H1 (cell line): ENCODE measurements at regions not wholly inside any gene's neighbourhood (a gene's known extent, or its start where the extent isn't known, plus 50 kb on each side); places are given as distances from the start of the nearest gene placed in this dataset.

ENCODE experiments used
- CTCF ChIA-PET: fragments of 300-600 bp; sonication (Branson Sonifier 250); formaldehyde crosslinking; loops from one replicate; lab custom pipeline; 2021; ENCODE audit not compliant: partially characterized antibody; lab: Charles Lee
- POLR2A ChIA-PET: fragments of 300-600 bp; sonication (Branson Sonifier 250); formaldehyde crosslinking; loops from one replicate; lab custom pipeline; 2021; ENCODE audit warnings: inconsistent platforms; ENCODE audit not compliant: partially characterized antibody; lab: Charles Lee
- DNase-seq, 2 experiments: peaks; one replicate each; pipeline versions ENCODE4 v3.0.0 to v3.0.0-alpha.2; 2010 to 2022; ENCODE audit warnings: low spot score in 2 of 2, low read depth in 1 of 2, mixed read lengths in 1 of 2
- FAIRE-seq: peaks from 2 replicates; lab custom pipeline; 2011; peaks lifted over from hg19 to GRCh38; lab: Jason Lieb, UNC
- H2AFZ ChIP-seq: 2 replicates; pipeline ENCODE4 v1.8.1; 2012; ENCODE audit warnings: low read length, inconsistent platforms
- H2AK5ac ChIP-seq: 2 replicates; pipeline ENCODE4 v1.6.1; 2013; ENCODE audit warnings: low read depth, low read length
- H2BK120ac ChIP-seq: replicated peaks from 2 replicates; pipeline ENCODE3; 2013; ENCODE audit warnings: low read depth, low read length, inconsistent platforms
- H2BK12ac ChIP-seq: 2 replicates; pipeline ENCODE4 v1.6.1; 2013; ENCODE audit warnings: low read depth, low read length
- H2BK15ac ChIP-seq: 2 replicates; pipeline ENCODE4 v1.6.1; 2013; ENCODE audit warnings: low read length
- H2BK20ac ChIP-seq: 2 replicates; pipeline ENCODE4 v1.6.1; 2013; ENCODE audit warnings: low read length
- H2BK5ac ChIP-seq: 2 replicates; pipeline ENCODE4 v1.6.1; 2013; ENCODE audit warnings: low read depth, low read length
- H3K14ac ChIP-seq: 2 replicates; pipeline ENCODE4 v1.6.1; 2013; ENCODE audit warnings: inconsistent platforms; ENCODE audit not compliant: insufficient read length
- H3K18ac ChIP-seq: 2 replicates; pipeline ENCODE4 v1.6.1; 2013; ENCODE audit warnings: low read length; ENCODE audit errors: extremely low read depth
- H3K23ac ChIP-seq: 2 replicates; pipeline ENCODE4 v1.6.1; 2013; ENCODE audit warnings: inconsistent platforms; ENCODE audit not compliant: insufficient read length
- H3K23me2 ChIP-seq: 2 replicates; pipeline ENCODE4 v1.6.1; 2013; ENCODE audit warnings: low read depth, low read length
- H3K27ac ChIP-seq: 2 replicates; pipeline ENCODE4 v1.6.1; 2011; ENCODE audit warnings: low read depth, low read length, inconsistent platforms
- H3K27me3 ChIP-seq, 4 experiments: replicated peaks in 1 of 4; 1 replicate in 1 of 4; 2 replicates in 3 of 4; pipeline versions ENCODE4 v1.6.1 to v1.8.1; 2011 to 2013; ENCODE audit warnings: low read length in 3 of 4, mild to moderate bottlenecking in 3 of 4, inconsistent platforms in 2 of 4, mixed read lengths in 2 of 4, moderate library complexity in 1 of 4; ENCODE audit not compliant: control insufficient read depth in 3 of 4, insufficient read depth in 3 of 4; ENCODE audit errors: extremely low read depth in 1 of 4
- H3K36me3 ChIP-seq, 4 experiments: 2 replicates each; pipeline versions ENCODE4 v1.6.1 to v1.8.1; 2011 to 2013; ENCODE audit warnings: mild to moderate bottlenecking in 4 of 4, low read length in 3 of 4, moderate library complexity in 2 of 4, control low read depth in 1 of 4, inconsistent platforms in 1 of 4; ENCODE audit not compliant: insufficient read depth in 4 of 4, control insufficient read depth in 2 of 4
- H3K4ac ChIP-seq: replicated peaks from 2 replicates; pipeline ENCODE3; 2013; ENCODE audit warnings: low read length, low read depth, mixed read lengths, inconsistent platforms; ENCODE audit not compliant: insufficient read length
- H3K4me1 ChIP-seq, 4 experiments: replicated peaks in 1 of 4; 1 replicate in 1 of 4; 2 replicates in 3 of 4; pipeline versions ENCODE4 v1.6.1 to v1.8.1; 2011 to 2013; ENCODE audit warnings: low read length in 3 of 4, inconsistent platforms in 2 of 4, mixed read lengths in 1 of 4; ENCODE audit not compliant: insufficient read depth in 4 of 4, control insufficient read depth in 3 of 4
- H3K4me2 ChIP-seq, 2 experiments: 2 replicates each; pipeline versions ENCODE4 v1.6.1 to v1.8.1; 2011 to 2013; ENCODE audit warnings: low read depth in 2 of 2, low read length in 2 of 2, control low read depth in 1 of 2, inconsistent platforms in 1 of 2, mild to moderate bottlenecking in 1 of 2; ENCODE audit not compliant: insufficient read depth in 1 of 2
- H3K4me3 ChIP-seq, 4 experiments: fragments of 200-600, 300-600 bp in 1 of 4; sonication (generic), shearing (Covaris generic), sonication (Bioruptor Twin) in 1 of 4; 2 replicates each; pipeline versions ENCODE4 v1.5.1 to v1.8.1; 2011 to 2016; ENCODE audit warnings: low read length in 4 of 4, low read depth in 3 of 4, control low read depth in 2 of 4, inconsistent platforms in 2 of 4, mild to moderate bottlenecking in 2 of 4, mixed read lengths in 1 of 4, moderate library complexity in 1 of 4; ENCODE audit not compliant: insufficient read depth in 2 of 4; ENCODE audit errors: extremely low read depth in 1 of 4
- H3K56ac ChIP-seq: replicated peaks from 2 replicates; pipeline ENCODE3; 2013; ENCODE audit warnings: low read depth, mild to moderate bottlenecking, mixed read lengths, low read length, inconsistent platforms; ENCODE audit not compliant: insufficient read length
- H3K79me1 ChIP-seq: 2 replicates; pipeline ENCODE4 v1.6.1; 2013; ENCODE audit warnings: low read depth, low read length, control low read depth
- H3K79me2 ChIP-seq, 2 experiments: 2 replicates each; pipeline versions ENCODE4 v1.6.1 to v1.8.1; 2012 to 2013; ENCODE audit warnings: low read length in 2 of 2, mild to moderate bottlenecking in 2 of 2, inconsistent platforms in 1 of 2; ENCODE audit not compliant: insufficient read depth in 2 of 2, control insufficient read depth in 1 of 2
- H3K9ac ChIP-seq, 4 experiments: replicated peaks in 1 of 4; 1 replicate in 1 of 4; 2 replicates in 3 of 4; pipeline versions ENCODE4 v1.6.1 to v1.8.1; 2011 to 2013; ENCODE audit warnings: low read depth in 3 of 4, low read length in 3 of 4, control low read depth in 2 of 4, mild to moderate bottlenecking in 2 of 4, moderate library complexity in 2 of 4, inconsistent platforms in 1 of 4; ENCODE audit errors: extremely low read depth in 1 of 4
- H3K9me3 ChIP-seq, 2 experiments: 2 replicates each; pipeline versions ENCODE4 v1.6.1 to v1.8.1; 2012 to 2013; ENCODE audit warnings: mild to moderate bottlenecking in 2 of 2, moderate library complexity in 2 of 2, control low read depth in 1 of 2, inconsistent platforms in 1 of 2, low read depth in 1 of 2, low read length in 1 of 2, mixed read lengths in 1 of 2; ENCODE audit not compliant: insufficient read depth in 2 of 2
- H4K20me1 ChIP-seq, 2 experiments: replicated peaks in 1 of 2; 2 replicates each; pipeline versions ENCODE3 to v1.8.1; 2011 to 2013; ENCODE audit warnings: inconsistent platforms in 2 of 2, low read length in 2 of 2, mild to moderate bottlenecking in 1 of 2; ENCODE audit not compliant: insufficient read depth in 2 of 2, control insufficient read depth in 1 of 2
- H4K5ac ChIP-seq: 2 replicates; pipeline ENCODE4 v1.6.1; 2013; ENCODE audit warnings: low read length, low read depth, mixed read lengths, inconsistent platforms; ENCODE audit not compliant: insufficient read length
- H4K8ac ChIP-seq: 2 replicates; pipeline ENCODE4 v1.8.0; 2013; ENCODE audit warnings: mild to moderate bottlenecking, moderate library complexity, low read length, inconsistent platforms; ENCODE audit not compliant: insufficient read depth; ENCODE audit errors: extremely low read depth
- H4K91ac ChIP-seq: replicated peaks from 2 replicates; pipeline ENCODE3; 2013; ENCODE audit warnings: low read length, mixed read lengths, inconsistent platforms; ENCODE audit not compliant: insufficient read length
- CHD2 ChIP-seq: IDR thresholded peaks from 2 replicates; pipeline ENCODE4 v1.6.1; 2012; ENCODE audit warnings: low read length, improper control_type of control experiment
- CTBP2 ChIP-seq: IDR thresholded peaks from 2 replicates; pipeline ENCODE4 v1.7.0; 2011; ENCODE audit warnings: borderline replicate concordance, mild to moderate bottlenecking, moderate library complexity, mixed read lengths, low read length; ENCODE audit not compliant: insufficient read depth, insufficient read length
- MAFK ChIP-seq: IDR thresholded peaks from 2 replicates; pipeline ENCODE4 v1.6.1; 2012; ENCODE audit warnings: low read depth, mild to moderate bottlenecking, improper control_type of control experiment, low read length
- PHF8 ChIP-seq: fragments of 200-600 bp; sonication (generic); conservative IDR thresholded peaks from 2 replicates; pipeline ENCODE4 v1.7.1; 2012; ENCODE audit warnings: low read depth, mild to moderate bottlenecking, inconsistent platforms, low read length, moderate library complexity
- SIX5 ChIP-seq: IDR thresholded peaks from 2 replicates; pipeline ENCODE4 v1.6.1; 2011; ENCODE audit warnings: mild to moderate bottlenecking, low read depth, low read length
- SP2 ChIP-seq: IDR thresholded peaks from 2 replicates; pipeline ENCODE4 v1.6.1; 2012; ENCODE audit warnings: mild to moderate bottlenecking, low read length, inconsistent platforms
- SUZ12 ChIP-seq: fragments of 200-600 bp; sonication (generic); IDR thresholded peaks from 2 replicates; pipeline ENCODE4 v1.6.1; 2012; ENCODE audit warnings: mild to moderate bottlenecking, inconsistent platforms, low read length, moderate library complexity, mixed read lengths
- TEAD4 ChIP-seq: IDR thresholded peaks from 2 replicates; pipeline ENCODE4 v1.6.1; 2012; ENCODE audit warnings: low read depth, low read length, inconsistent platforms, mixed read lengths
- YY1 ChIP-seq: IDR thresholded peaks from 2 replicates; pipeline ENCODE4 v1.6.1; 2011; ENCODE audit warnings: low read depth, mild to moderate bottlenecking, low read length
- WGBS, 2 experiments: shearing (Covaris generic) in 1 of 2; methylation state at CpG; one replicate each; pipeline versions ENCODE4 v1.1.6 to v1.1.7; 2013 to 2015; ENCODE audit warnings: low lambda C conversion rate in 2 of 2, mixed read lengths in 2 of 2, inconsistent platforms in 1 of 2, low coverage in 1 of 2, missing lambda C conversion rate in 1 of 2; ENCODE audit not compliant: insufficient replicate concordance in 2 of 2, insufficient coverage in 1 of 2, insufficient read length in 1 of 2; ENCODE audit errors: extremely low coverage in 1 of 2, missing lambda C conversion rate in 1 of 2; 5-methylcytosine and 5-hydroxymethylcytosine counted together

DNA sequence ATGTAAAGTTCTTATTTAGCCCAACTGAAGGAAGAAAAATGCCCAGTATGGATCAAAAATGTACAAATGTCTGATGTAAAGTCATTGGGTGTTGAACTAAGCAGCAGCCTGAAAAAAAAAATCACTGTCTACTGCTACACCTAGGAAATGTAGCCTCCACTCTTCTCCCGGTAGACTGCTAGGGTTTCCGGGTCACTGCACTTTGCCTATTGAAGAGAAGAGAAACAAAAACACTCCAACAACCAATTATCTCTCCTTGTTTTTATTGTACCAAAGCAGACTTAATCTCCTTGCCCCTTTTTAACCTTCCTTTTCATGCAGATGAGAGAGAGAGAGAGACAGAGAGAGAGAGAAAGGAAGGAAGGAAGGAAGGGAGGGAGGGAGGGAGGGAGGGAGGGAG is 140.2 kb upstream of the SETMAR start:
- Histone ChIP-seq H3K27ac (no peak overlapping the region), H3K4ac (no peak overlapping the region), H2BK5ac (no peak overlapping the region), H4K5ac (no peak overlapping the region), H3K4me2 (no peak overlapping the region), H3K4me3 (no peak overlapping the region), H3K79me1 (no peaks in the 10 kb centered on the region), H3K36me3 (no peaks in the 10 kb centered on the region), H4K91ac (no peak overlapping the region), H3K4me1 (peaks cover 0 to 4% (median 0%) of the 10 kb centered on the region in 4 experiments; a peak in 1 of 7 replicates), H3K9ac (no peak overlapping the region), H3K18ac (no peak overlapping the region), H2BK120ac (no peak overlapping the region), H3K27me3 (no peaks in the 10 kb centered on the region), H2AFZ (no peak overlapping the region), H3K23me2 (no peaks in the 10 kb centered on the region), H2AK5ac (no peak overlapping the region), H3K23ac (no peak overlapping the region), H3K56ac (no peak overlapping the region)
- ChIA-PET CTCF (no interaction called here), POLR2A (no interaction called here)
- DNase-seq, result no peak
- 85% methylated on average over 2 of the region's 2 CpGs; no CpG with 5 or more reads in 1 of the 2 experiments for whole genome bisulfite sequencing, 2 experiments
- no peak for FAIRE-seq
- no peak for TF ChIP-seq CTBP2
- TF ChIP-seq YY1, result no peak
- TF ChIP-seq SIX5, result no peak
- no peak for TF ChIP-seq PHF8
- no peak for TF ChIP-seq SP2
- no peak for TF ChIP-seq CHD2
- no peak for TF ChIP-seq SUZ12
- TF ChIP-seq MAFK, result no peak
- no peak for TF ChIP-seq TEAD4
- TF ChIP-seq, all 59 proteins: peak for 0
- Histone ChIP-seq H3K9me3 (peaks cover 5 to 10% of the 10 kb centered on the region in 2 experiments; a peak in 1 of 4 replicates), H4K8ac (no peak overlapping the region), H2BK15ac (no peak overlapping the region), H4K20me1 (no peaks in the 10 kb centered on the region), H2BK12ac (no peak overlapping the region), H2BK20ac (no peak overlapping the region), H3K14ac (no peak overlapping the region), H3K79me2 (no peaks in the 10 kb centered on the region)
